Activated CD4-positive, CD25-positive, alpha-beta regulatory T cell (primary cell): ENCODE measurements at regions not wholly inside any gene's neighbourhood (a gene's known extent, or its start where the extent isn't known, plus 50 kb on each side); places are given as distances from the start of the nearest gene placed in this dataset.

ENCODE experiments used
- DNase-seq, 4 experiments: peaks; one replicate each; lab custom pipeline; 2025; lab: John Stamatoyannopoulos, UW

DNA sequence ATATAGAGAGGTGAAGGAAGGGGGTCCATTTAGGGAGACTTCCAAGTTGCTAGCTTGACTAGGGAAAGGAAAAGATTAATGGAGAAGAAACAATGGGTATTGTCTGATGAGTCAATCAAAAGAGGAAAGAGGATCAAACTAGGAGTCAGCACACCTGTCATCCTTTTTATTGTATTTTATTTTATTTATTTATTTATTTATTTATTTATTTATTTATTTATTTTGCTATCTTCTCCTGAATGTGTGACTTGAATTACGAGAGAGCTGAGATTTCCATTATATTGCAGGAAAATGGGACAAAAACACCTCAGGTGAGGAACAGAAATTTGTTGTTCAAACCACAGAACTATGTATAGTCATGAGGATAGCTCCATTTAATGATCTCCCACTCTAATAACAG lies 58.9 kb downstream of the NUDT11 start:
- no peak for DNase-seq

DNA sequence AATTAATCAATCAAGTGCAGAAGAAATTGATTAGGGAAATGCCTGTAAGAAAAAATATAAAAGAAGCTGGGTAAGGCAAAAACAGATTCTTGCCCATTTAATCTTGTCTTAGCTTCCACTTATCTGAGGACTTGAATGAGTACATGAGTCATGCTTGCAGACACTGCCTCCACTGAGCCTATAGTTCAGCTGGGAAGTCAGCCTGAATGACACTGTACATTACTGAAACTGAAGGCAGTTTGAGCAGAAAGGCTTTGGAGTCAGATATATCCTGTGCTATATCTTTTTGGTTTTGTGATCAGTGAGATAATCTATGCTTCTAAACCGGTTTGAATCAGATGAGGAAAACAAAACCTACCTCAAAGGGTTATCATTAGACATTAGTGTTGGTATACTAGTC lies 61.3 kb downstream of the NUDT11 start:
- no peak for DNase-seq

DNA sequence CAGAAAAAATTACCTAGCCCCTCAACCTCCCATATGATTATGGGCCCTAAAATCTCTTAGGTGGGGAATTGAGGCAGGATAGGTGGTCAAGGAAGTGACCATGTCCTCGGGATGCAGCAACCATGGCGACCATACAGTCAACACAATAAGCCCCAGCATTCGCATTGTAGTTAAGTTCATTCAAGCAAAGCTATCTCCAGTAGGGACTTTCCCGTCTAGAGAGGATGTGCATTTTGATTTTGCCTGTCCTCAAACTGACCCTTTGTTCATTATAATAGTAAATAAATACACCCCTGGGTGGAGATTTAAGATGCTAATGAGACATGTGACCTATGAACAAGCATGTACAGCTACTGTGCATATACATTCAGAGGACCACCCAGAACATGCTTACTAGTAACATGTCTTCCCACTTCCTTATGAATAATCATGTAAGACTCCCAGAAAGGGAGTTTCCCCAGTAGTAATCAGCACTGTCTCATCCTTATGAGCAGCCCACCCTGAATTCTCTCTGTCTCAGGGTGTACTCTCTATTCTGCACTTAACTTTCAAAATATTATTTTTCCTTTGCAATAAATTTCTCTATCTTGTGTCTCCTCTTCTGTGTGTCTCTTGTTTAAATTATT lies 74.3 kb downstream of the NUDT11 start:
- DNase-seq: no peak

DNA sequence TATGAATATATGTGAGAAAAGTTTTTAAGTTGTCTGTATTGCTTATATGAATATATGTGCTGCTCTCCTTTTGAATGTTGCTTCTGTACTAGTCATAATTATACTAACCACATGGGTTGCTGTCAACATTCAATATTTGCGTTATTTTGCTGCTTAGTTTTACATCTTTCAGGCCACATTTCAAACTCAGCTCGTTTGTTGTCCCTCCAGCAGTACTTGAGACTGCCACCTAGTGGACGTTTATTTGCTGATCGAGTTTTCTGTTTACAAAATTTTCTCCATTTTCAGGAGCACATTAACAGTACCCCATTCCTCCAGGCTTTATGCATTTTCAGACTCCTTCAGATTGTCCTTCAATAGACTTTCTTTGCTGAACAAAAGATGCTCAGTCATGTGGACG lies 75.8 kb downstream of the NUDT11 start:
- no peak for DNase-seq

DNA sequence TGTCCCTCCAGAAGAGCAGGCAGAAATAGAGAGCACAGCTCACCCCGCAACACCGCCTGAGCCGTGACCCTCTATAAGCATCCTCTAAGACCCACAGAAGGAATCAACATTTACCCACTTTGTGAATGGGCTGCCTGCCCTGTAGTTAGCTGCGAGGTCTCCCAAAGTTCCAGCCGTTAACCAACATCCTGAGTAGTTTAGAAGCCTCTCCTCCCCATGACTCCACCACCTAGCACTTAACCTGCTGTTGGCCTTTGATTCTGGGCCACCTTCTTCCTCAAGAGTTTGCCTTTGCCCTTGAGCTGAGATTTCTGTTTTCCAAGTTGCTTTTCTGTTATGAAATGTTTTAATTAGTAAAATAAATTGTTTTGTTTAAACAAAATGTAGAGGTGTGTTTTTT lies 75.8 kb downstream of the NUDT10 start:
- no peak for DNase-seq

DNA sequence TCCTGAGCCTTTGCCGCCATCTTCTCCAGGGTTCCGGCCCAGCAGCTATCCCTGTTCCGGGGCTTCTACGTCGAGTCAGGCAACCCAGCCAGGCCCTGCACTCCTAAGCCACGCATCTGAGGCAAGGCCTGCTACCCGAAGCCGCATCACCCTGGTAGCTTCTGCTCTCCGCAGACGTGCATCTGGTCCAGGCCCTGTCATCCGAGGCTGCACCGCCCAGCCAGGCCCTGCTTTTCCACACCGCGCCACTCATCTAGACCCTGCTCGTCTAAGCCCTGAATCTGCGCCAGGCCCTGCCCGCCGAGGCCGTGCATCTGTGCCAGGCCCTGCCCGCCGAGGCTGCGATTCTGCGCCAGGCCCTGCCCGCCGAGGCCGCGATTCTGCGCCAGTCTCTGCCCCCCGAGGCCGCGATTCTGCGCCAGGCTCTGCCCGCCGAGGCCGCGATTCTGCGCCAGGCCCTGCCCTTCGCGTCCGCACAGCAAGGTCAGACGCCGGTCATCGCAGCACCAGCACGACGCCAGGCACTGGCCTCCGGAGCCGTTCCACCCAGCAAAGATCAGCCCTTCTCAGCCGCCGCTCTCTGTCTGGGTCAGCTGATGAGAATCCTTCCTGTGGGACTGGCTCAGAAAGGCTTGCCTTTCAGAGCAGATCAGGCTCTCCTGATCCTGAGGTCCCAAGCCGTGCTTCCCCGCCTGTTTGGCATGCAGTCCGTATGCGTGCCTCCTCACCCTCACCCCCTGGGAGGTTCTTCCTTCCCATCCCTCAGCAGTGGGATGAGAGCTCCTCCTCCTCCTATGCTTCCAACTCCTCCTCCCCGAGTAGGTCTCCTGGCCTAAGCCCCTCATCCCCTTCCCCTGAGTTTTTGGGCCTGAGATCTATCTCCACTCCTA lies 75.1 kb downstream of the NUDT10 start:
- DNase-seq: no peak

DNA sequence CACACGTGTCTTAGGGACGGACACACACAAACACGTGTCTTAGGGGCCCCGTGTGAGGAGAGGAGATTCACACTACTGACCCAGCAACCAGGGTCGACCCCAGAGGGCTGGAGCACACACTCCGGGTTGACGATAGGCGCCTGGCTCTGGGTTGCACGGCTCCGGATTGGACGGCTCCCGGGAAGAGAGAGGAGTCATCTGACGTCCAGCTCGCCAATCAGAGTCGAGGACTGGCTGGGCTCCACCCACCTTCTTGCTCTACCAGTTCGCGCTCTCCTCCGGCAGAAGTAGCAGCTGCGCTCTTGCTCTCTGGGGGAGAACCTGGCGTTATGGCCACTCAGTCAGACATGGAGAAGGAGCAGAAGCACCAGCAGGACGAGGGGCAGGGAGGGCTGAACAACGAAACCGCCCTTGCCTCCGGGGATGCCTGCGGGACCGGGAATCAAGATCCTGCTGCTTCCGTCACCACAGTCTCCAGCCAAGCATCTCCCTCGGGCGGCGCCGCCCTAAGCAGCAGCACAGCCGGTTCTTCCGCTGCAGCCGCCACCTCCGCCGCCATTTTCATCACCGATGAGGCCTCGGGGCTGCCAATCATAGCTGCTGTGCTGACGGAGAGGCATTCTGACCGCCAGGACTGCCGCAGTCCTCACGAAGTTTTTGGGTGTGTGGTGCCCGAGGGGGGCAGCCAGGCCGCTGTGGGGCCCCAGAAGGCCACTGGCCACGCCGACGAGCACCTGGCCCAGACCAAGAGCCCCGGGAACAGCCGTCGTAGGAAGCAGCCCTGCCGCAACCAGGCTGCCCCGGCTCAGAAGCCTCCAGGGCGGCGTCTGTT lies 74.3 kb downstream of the NUDT10 start:
- no peak for DNase-seq

DNA sequence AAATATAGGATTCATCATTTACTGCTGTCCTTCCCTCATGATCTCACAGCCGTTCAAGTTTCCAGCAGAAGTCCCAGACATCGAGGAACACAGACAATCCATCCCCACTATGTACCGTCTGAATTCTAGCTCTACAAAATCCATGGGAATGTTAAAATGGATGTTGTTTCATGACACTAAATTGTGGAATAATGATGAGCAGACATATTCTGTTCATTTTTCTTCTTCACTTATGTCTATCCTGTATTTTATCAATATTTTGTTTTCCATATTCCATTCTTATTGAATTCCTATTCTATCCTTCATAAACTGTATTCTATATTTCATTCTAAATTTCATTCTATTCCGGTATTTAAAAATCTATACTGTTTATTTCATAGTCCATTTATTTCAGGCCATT lies 71.8 kb downstream of the NUDT10 start:
- DNase-seq: no peak

DNA sequence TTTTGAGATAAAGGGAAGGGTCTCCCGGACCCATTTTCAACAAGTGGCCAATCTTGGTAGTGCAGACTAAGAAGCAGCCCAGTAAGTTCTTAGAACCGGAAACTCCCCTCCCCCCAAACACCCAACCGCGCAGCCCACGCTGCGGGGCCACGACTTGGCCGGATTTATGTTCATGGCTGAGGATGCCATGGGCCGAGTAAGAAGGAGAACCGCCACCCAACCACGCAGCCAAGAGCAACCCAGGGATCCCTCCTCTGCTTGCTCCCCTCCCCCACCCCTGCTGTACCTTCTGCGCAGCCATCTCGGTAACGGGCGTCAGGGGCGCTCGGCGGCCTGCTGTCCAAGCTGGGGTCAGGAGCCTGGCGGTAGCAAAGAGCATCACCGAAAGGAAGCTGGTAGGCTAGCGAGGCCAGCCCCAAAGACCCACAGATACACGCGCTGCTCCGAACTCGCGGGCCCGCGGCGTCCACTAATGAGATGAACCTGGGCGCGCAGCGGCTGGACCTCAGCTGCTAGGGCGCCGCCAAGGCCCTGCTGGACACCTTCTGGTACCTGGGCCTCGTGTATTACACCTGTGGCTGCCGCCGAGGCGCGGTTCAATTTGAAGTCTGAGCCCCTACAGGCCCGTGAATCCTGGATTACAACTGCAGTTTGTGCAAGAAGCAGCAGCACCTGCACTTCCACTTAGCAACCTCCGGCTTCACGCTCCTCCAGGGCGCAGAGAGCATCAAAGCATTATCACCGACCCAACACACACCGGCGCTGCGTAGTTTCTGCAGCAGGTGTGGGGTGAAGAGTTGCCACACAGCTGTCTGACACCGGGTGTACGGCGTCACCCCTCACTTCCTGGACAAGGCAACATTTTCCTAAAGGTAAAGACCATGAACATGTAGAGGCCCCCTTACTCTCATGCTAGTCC lies 63.4 kb downstream of the NUDT10 start:
- peak; percentile 6 to 17 (median 12) for DNase-seq

DNA sequence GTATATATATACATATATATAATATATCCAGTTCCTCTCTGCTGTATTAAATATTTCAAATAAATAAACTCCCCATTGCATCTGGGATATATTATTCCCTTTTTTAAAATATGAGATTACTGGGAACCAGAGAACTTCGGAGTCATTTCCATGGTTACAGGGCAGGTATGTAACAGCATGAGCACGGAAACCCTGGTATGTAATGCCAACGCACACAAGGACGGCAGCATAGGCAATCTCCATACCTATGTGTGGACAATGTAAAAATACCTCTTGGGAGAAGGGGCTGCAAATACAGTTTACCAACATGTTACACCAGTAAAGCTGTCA lies 62.8 kb downstream of the NUDT10 start:
- no peak for DNase-seq
